H1 (cell line): ENCODE measurements at regions not wholly inside any gene's neighbourhood (a gene's known extent, or its start where the extent isn't known, plus 50 kb on each side); places are given as distances from the start of the nearest gene placed in this dataset.

Experiments
- ATF3 ChIP-seq: IDR thresholded peaks from 2 replicates; pipeline ENCODE4 v1.6.1; 2011; ENCODE audit warnings: low read depth, mild to moderate bottlenecking, low read length; ENCODE audit not compliant: insufficient read depth
- CEBPB ChIP-seq: IDR thresholded peaks from 2 replicates; pipeline ENCODE4 v1.6.1; 2012; ENCODE audit warnings: low read depth, low read length
- CHD7 ChIP-seq: fragments of 300-600 bp; sonication (generic); IDR thresholded peaks from 2 replicates; pipeline ENCODE4 v1.7.1; 2012; ENCODE audit warnings: low read length, moderate library complexity, mild to moderate bottlenecking, inconsistent platforms; ENCODE audit not compliant: insufficient replicate concordance
- JUND ChIP-seq: IDR thresholded peaks from 2 replicates; pipeline ENCODE4 v1.6.1; 2011; ENCODE audit warnings: mild to moderate bottlenecking, improper control_type of control experiment, low read length
- USF2 ChIP-seq: IDR thresholded peaks from 2 replicates; pipeline ENCODE4 v1.6.1; 2011; ENCODE audit warnings: low read length, improper control_type of control experiment

- TF ChIP-seq CHD7 (no peak), JUND (no peak), ATF3 (no peak), USF2 (no peak), CEBPB (no peak)
Measured at GRCh38 chr11:127528297-127528696, 527.7 kb upstream of the KIRREL3 start (continued).
